ENCODE measurements at regions not wholly inside any gene's neighbourhood (a gene's known extent, or its start where the extent isn't known, plus 50 kb on each side); places are given as distances from the start of the nearest gene placed in this dataset.

DNA sequence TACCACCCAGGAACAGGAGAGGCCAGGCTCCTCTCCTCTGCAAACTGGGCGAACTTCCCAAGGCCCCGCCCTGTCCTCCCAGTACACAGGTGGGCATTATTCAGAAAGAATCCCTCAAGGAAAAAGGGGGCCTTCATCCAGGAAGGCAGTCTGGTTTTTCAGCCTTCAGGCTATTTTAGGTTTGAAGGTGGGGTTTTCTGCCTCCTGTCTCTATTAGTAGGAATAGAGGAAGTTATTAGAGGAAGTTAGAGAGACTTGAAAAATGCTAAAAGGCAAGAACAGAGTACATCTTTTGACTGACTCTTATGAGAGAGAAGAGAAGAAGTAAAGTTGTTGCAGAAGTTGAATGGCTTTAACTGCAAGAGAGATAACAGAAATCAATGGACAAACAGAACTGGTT, 250.9 kb upstream of the SORCS1 start:
- no peaks in the 10 kb centered on the region for H3K9me3 ChIP-seq (ENCODE audit: low read length)
- no peak overlapping the region for H2AFZ ChIP-seq (ENCODE audit: low read depth, low read length)
- no peak overlapping the region for H3K27ac ChIP-seq (ENCODE audit: low read length)
- H3K9ac ChIP-seq (ENCODE audit: low read length), result no peak overlapping the region
- no peaks in the 10 kb centered on the region for H3F3A ChIP-seq (ENCODE audit: insufficient read depth, low read length, poor library complexity, severe bottlenecking)
- H3K36me3 ChIP-seq (ENCODE audit: insufficient read depth, low read length), result no peaks in the 10 kb centered on the region
- no peaks in the 10 kb centered on the region for H3K27me3 ChIP-seq (ENCODE audit: insufficient read depth, low read depth, low read length)
- H3K79me2 ChIP-seq (replicated peaks; ENCODE audit: insufficient read depth, low read length), result no peaks in the 10 kb centered on the region
- no peak overlapping the region for H3K4me2 ChIP-seq (ENCODE audit: low read length)
- no peaks in the 10 kb centered on the region for H4K20me1 ChIP-seq (ENCODE audit: insufficient read depth)
- no peaks in the 10 kb centered on the region for H3K9me2 ChIP-seq (ENCODE audit: insufficient read depth, low read length)
- no peak overlapping the region for H3K4me3 ChIP-seq (ENCODE audit: low read length)
- TF ChIP-seq, protein P1, sequence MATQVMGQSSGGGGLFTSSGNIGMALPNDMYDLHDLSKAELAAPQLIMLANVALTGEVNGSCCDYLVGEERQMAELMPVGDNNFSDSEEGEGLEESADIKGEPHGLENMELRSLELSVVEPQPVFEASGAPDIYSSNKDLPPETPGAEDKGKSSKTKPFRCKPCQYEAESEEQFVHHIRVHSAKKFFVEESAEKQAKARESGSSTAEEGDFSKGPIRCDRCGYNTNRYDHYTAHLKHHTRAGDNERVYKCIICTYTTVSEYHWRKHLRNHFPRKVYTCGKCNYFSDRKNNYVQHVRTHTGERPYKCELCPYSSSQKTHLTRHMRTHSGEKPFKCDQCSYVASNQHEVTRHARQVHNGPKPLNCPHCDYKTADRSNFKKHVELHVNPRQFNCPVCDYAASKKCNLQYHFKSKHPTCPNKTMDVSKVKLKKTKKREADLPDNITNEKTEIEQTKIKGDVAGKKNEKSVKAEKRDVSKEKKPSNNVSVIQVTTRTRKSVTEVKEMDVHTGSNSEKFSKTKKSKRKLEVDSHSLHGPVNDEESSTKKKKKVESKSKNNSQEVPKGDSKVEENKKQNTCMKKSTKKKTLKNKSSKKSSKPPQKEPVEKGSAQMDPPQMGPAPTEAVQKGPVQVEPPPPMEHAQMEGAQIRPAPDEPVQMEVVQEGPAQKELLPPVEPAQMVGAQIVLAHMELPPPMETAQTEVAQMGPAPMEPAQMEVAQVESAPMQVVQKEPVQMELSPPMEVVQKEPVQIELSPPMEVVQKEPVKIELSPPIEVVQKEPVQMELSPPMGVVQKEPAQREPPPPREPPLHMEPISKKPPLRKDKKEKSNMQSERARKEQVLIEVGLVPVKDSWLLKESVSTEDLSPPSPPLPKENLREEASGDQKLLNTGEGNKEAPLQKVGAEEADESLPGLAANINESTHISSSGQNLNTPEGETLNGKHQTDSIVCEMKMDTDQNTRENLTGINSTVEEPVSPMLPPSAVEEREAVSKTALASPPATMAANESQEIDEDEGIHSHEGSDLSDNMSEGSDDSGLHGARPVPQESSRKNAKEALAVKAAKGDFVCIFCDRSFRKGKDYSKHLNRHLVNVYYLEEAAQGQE (IDR thresholded peaks at IDR 0.05; ENCODE audit: borderline replicate concordance), result no peak
- TF ChIP-seq EP300 (conservative IDR thresholded peaks at IDR 0.05; ENCODE audit: poor library complexity, severe bottlenecking), result no peak
- TF ChIP-seq SMC3 (conservative IDR thresholded peaks at IDR 0.05; ENCODE audit: poor library complexity), result no peak
- TF ChIP-seq RAD21 (conservative IDR thresholded peaks at IDR 0.05), result no peak
- no peak for TF ChIP-seq TAF1 (IDR thresholded peaks at IDR 0.05; ENCODE audit: low read depth)
- TF ChIP-seq EZH2 (IDR thresholded peaks at IDR 0.05; ENCODE audit: borderline replicate concordance, insufficient read depth, low read length, poor library complexity, severe bottlenecking), result no peak
- TF ChIP-seq POLR2AphosphoS5 (IDR thresholded peaks at IDR 0.05), result no peak
- TF ChIP-seq, protein P2, sequence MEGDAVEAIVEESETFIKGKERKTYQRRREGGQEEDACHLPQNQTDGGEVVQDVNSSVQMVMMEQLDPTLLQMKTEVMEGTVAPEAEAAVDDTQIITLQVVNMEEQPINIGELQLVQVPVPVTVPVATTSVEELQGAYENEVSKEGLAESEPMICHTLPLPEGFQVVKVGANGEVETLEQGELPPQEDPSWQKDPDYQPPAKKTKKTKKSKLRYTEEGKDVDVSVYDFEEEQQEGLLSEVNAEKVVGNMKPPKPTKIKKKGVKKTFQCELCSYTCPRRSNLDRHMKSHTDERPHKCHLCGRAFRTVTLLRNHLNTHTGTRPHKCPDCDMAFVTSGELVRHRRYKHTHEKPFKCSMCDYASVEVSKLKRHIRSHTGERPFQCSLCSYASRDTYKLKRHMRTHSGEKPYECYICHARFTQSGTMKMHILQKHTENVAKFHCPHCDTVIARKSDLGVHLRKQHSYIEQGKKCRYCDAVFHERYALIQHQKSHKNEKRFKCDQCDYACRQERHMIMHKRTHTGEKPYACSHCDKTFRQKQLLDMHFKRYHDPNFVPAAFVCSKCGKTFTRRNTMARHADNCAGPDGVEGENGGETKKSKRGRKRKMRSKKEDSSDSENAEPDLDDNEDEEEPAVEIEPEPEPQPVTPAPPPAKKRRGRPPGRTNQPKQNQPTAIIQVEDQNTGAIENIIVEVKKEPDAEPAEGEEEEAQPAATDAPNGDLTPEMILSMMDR (IDR thresholded peaks at IDR 0.05; ENCODE audit: poor library complexity, severe bottlenecking), result no peak
- TF ChIP-seq MXI1 (conservative IDR thresholded peaks at IDR 0.05; ENCODE audit: poor library complexity, severe bottlenecking), result no peak

DNA sequence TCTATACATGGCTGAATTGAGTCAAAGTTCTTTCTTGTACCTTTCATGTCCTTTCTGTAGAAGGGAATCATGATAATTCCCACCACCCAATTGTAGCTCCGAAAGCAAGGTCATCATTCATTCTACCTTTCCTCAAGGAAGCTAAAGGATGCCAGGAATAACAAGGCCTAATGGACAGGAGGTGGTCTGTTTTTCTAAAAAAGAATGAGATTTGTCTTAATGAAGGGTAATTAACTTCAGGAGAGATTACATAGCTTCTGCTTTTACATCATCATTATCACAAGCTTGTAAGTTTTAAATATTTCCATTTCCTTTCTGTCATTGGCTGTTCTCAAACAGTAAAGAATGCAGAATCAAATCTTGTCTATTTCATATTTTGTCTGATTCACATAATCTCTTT, 249.5 kb upstream of the SORCS1 start:
- no peak overlapping the region for H3K4me3 ChIP-seq (ENCODE audit: low read length)
- no peak overlapping the region for H3K4me2 ChIP-seq (ENCODE audit: low read length)
- H3K79me2 ChIP-seq (replicated peaks; ENCODE audit: insufficient read depth, low read length), result no peaks in the 10 kb centered on the region
- TF ChIP-seq SMC3 (conservative IDR thresholded peaks at IDR 0.05; ENCODE audit: poor library complexity) (no peak), POLR2AphosphoS5 (IDR thresholded peaks at IDR 0.05) (no peak), RAD21 (conservative IDR thresholded peaks at IDR 0.05) (no peak), EZH2 (IDR thresholded peaks at IDR 0.05; ENCODE audit: borderline replicate concordance, insufficient read depth, low read length, poor library complexity, severe bottlenecking) (no peak), MXI1 (conservative IDR thresholded peaks at IDR 0.05; ENCODE audit: poor library complexity, severe bottlenecking) (no peak), TAF1 (IDR thresholded peaks at IDR 0.05; ENCODE audit: low read depth) (no peak), EP300 (conservative IDR thresholded peaks at IDR 0.05; ENCODE audit: poor library complexity, severe bottlenecking) (no peak)
- TF ChIP-seq, protein P1 (IDR thresholded peaks at IDR 0.05; ENCODE audit: borderline replicate concordance), result no peak
- TF ChIP-seq, protein P2 (IDR thresholded peaks at IDR 0.05; ENCODE audit: poor library complexity, severe bottlenecking), result no peak
- H3K27me3 ChIP-seq (ENCODE audit: insufficient read depth, low read depth, low read length), result no peaks in the 10 kb centered on the region
- no peaks in the 10 kb centered on the region for H3F3A ChIP-seq (ENCODE audit: insufficient read depth, low read length, poor library complexity, severe bottlenecking)
- no peaks in the 10 kb centered on the region for H3K9me2 ChIP-seq (ENCODE audit: insufficient read depth, low read length)
- no peaks in the 10 kb centered on the region for H3K36me3 ChIP-seq (ENCODE audit: insufficient read depth, low read length)
- no peaks in the 10 kb centered on the region for H4K20me1 ChIP-seq (ENCODE audit: insufficient read depth)
- H2AFZ ChIP-seq (ENCODE audit: low read depth, low read length), result no peak overlapping the region
- no peak overlapping the region for H3K27ac ChIP-seq (ENCODE audit: low read length)
- no peaks in the 10 kb centered on the region for H3K9me3 ChIP-seq (ENCODE audit: low read length)
- H3K9ac ChIP-seq (ENCODE audit: low read length), result no peak overlapping the region
